ENCODE measurements at regions not wholly inside any gene's neighbourhood (a gene's known extent, or its start where the extent isn't known, plus 50 kb on each side); places are given as distances from the start of the nearest gene placed in this dataset.

DNA sequence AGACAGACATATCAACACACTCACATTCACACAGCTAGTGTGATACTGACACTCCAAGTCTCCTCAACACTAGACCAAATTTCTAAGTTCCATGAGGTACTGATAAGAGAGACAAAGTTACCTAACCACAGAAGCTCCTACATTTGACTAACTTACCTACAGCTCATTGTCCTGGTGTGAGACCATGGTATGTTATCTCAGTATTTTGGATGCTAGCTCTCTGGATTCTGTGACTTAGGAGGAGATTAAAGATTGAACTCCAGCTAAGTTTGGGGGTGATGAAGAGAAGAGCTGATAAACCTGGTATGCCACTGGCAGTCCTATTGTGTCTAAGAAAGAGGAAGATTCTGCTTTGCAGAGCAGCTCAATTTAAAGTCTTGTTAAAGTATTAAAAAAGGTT is 144.0 kb upstream of the MYRIP start:
- H3K56ac ChIP-seq (ENCODE audit: extremely low read depth, insufficient read depth, low read length) = no peak overlapping the region
- TF ChIP-seq NFE2L2 (IDR thresholded peaks at IDR 0.05; ENCODE audit: low read depth, low read length) = no peak
- TF ChIP-seq POLR2A (IDR thresholded peaks at IDR 0.05; ENCODE audit: low read depth, low read length) = no peak
- no peak for TF ChIP-seq MAZ (IDR thresholded peaks at IDR 0.05; ENCODE audit: borderline replicate concordance, low read depth, low read length)
- TF ChIP-seq CHD1 (IDR thresholded peaks at IDR 0.05; ENCODE audit: low read depth, low read length) = no peak
- TF ChIP-seq RCOR1 (IDR thresholded peaks at IDR 0.05; ENCODE audit: insufficient replicate concordance, low read length) = no peak
- TF ChIP-seq RFX5 (IDR thresholded peaks at IDR 0.05; ENCODE audit: low read depth, low read length) = no peak
- no peak for TF ChIP-seq MXI1 (IDR thresholded peaks at IDR 0.05; ENCODE audit: borderline replicate concordance, low read depth, low read length)
- no peak for TF ChIP-seq CEBPB (IDR thresholded peaks at IDR 0.05; ENCODE audit: low read depth, low read length)
- TF ChIP-seq SMC3 (IDR thresholded peaks at IDR 0.05; ENCODE audit: low read depth, low read length) = no peak
- TF ChIP-seq, protein P1, sequence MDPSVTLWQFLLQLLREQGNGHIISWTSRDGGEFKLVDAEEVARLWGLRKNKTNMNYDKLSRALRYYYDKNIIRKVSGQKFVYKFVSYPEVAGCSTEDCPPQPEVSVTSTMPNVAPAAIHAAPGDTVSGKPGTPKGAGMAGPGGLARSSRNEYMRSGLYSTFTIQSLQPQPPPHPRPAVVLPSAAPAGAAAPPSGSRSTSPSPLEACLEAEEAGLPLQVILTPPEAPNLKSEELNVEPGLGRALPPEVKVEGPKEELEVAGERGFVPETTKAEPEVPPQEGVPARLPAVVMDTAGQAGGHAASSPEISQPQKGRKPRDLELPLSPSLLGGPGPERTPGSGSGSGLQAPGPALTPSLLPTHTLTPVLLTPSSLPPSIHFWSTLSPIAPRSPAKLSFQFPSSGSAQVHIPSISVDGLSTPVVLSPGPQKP (IDR thresholded peaks at IDR 0.05; ENCODE audit: borderline replicate concordance, low read depth, low read length) = no peak
- TF ChIP-seq, protein P2, sequence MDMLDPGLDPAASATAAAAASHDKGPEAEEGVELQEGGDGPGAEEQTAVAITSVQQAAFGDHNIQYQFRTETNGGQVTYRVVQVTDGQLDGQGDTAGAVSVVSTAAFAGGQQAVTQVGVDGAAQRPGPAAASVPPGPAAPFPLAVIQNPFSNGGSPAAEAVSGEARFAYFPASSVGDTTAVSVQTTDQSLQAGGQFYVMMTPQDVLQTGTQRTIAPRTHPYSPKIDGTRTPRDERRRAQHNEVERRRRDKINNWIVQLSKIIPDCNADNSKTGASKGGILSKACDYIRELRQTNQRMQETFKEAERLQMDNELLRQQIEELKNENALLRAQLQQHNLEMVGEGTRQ (IDR thresholded peaks at IDR 0.05; ENCODE audit: low read depth, low read length) = no peak
- no peak for TF ChIP-seq BHLHE40 (IDR thresholded peaks at IDR 0.05; ENCODE audit: low read depth, low read length)
- no peak for TF ChIP-seq RAD21 (IDR thresholded peaks at IDR 0.05; ENCODE audit: low read length)
- no peak for TF ChIP-seq FOS (IDR thresholded peaks at IDR 0.05; ENCODE audit: low read depth, low read length)
- TF ChIP-seq MAFK (IDR thresholded peaks at IDR 0.05; ENCODE audit: low read depth, low read length) = no peak
- TF ChIP-seq, protein P3, sequence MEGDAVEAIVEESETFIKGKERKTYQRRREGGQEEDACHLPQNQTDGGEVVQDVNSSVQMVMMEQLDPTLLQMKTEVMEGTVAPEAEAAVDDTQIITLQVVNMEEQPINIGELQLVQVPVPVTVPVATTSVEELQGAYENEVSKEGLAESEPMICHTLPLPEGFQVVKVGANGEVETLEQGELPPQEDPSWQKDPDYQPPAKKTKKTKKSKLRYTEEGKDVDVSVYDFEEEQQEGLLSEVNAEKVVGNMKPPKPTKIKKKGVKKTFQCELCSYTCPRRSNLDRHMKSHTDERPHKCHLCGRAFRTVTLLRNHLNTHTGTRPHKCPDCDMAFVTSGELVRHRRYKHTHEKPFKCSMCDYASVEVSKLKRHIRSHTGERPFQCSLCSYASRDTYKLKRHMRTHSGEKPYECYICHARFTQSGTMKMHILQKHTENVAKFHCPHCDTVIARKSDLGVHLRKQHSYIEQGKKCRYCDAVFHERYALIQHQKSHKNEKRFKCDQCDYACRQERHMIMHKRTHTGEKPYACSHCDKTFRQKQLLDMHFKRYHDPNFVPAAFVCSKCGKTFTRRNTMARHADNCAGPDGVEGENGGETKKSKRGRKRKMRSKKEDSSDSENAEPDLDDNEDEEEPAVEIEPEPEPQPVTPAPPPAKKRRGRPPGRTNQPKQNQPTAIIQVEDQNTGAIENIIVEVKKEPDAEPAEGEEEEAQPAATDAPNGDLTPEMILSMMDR (conservative IDR thresholded peaks at IDR 0.05; ENCODE audit: low read depth, low read length) = no peak
- H2BK5ac ChIP-seq (ENCODE audit: low read depth, low read length, poor library complexity, severe bottlenecking) = no peak overlapping the region
- in situ Hi-C loops (cut with MboI; ENCODE audit: low sequenced_read_pairs) (no loop called here), intact Hi-C loops (cut with micrococcal nuclease) (no loop called here), dilution Hi-C loops (cut with HindIII; ENCODE audit: low sequenced_read_pairs, unreplicated experiment) (no loop called here)
- no peak overlapping the region for H2BK20ac ChIP-seq (ENCODE audit: low read depth, low read length)
- no peak overlapping the region for H2BK120ac ChIP-seq (ENCODE audit: low read depth, low read length)
- no peak overlapping the region for H4K5ac ChIP-seq (ENCODE audit: low read depth, low read length)
- POLR2A ChIA-PET (ENCODE audit: unreplicated experiment) = no interaction called here
- H3K4ac ChIP-seq (ENCODE audit: low read depth, low read length) = no peak overlapping the region
- H3K9me3 ChIP-seq (ENCODE audit: control insufficient read depth, insufficient read depth, low read length) = no peaks in the 10 kb centered on the region
- DNase-seq (no peak), ATAC-seq (ENCODE audit: low read depth) (no peak)
- H3K23ac ChIP-seq (ENCODE audit: low read depth, low read length) = no peak overlapping the region
- no peak overlapping the region for H4K91ac ChIP-seq (ENCODE audit: insufficient read depth, low read depth, low read length)
- no peaks in the 10 kb centered on the region for H3K9me1 ChIP-seq (ENCODE audit: insufficient read depth, low read length)
- H3K4me1 ChIP-seq (ENCODE audit: control insufficient read depth, insufficient read depth, low read length) = no peaks in the 10 kb centered on the region
- CTCF ChIA-PET = no interaction called here
- H4K20me1 ChIP-seq (ENCODE audit: insufficient read depth, low read length) = no peaks in the 10 kb centered on the region
- no peaks in the 10 kb centered on the region for H3K36me3 ChIP-seq (ENCODE audit: control insufficient read depth, insufficient read depth, low read length)
- H4K8ac ChIP-seq (ENCODE audit: low read depth in 2 of 2, low read length in 2 of 2) = no peak overlapping the region
- no peak overlapping the region for H2BK15ac ChIP-seq (ENCODE audit: low read depth, low read length)
- no peak overlapping the region for H2AK5ac ChIP-seq (ENCODE audit: low read depth, low read length)
- H3K27me3 ChIP-seq (ENCODE audit: control insufficient read depth, insufficient read depth, low read length) = no peaks in the 10 kb centered on the region
- no TSS peak for BruUV-seq (replicated peaks)
- no peak overlapping the region for H3K18ac ChIP-seq (ENCODE audit: low read depth, low read length)
- H2AK9ac ChIP-seq (replicated peaks; ENCODE audit: low read depth, low read length, poor library complexity) = no peak overlapping the region
- H3K14ac ChIP-seq (replicated peaks; ENCODE audit: low read depth, low read length) = no peak overlapping the region
- H3K4me2 ChIP-seq (ENCODE audit: low read depth, low read length) = no peak overlapping the region
- H3K4me3 ChIP-seq (ENCODE audit: insufficient read depth, low read depth, low read length) = no peak overlapping the region
- H2AFZ ChIP-seq (replicated peaks; ENCODE audit: low read length, poor library complexity) = no peak overlapping the region
- H3K9ac ChIP-seq (ENCODE audit: low read depth, low read length) = no peak overlapping the region
- H3K27ac ChIP-seq (ENCODE audit: insufficient read depth, low read length) = no peak overlapping the region
- no peaks in the 10 kb centered on the region for H3K79me1 ChIP-seq (ENCODE audit: low read depth in 1 of 2, low read length in 2 of 2)

Measured in IMR-90 (cell line).